SK-N-SH treated with all-trans-retinoic acid at 6 μM for 48 hours (cell line): ENCODE measurements at regions not wholly inside any gene's neighbourhood (a gene's known extent, or its start where the extent isn't known, plus 50 kb on each side); places are given as distances from the start of the nearest gene placed in this dataset.
"Not testable (repeated sequence)": the region's sequence is repeated elsewhere in the genome, so short reads cannot be mapped to it uniquely, and the experiment has no call there.

Source experiments
- ATAC-seq: fragments of 200-7000 bp; cut with Tn5 transposase; 3 replicates; pipeline ENCODE4 v1.9.1; 2020; ENCODE audit warnings: mild to moderate bottlenecking, moderate library complexity
- ARNTL ChIP-seq: fragments of 450-650 bp; formaldehyde crosslinking; IDR thresholded peaks from 2 replicates; pipeline ENCODE4 v1.5.0; 2020; ENCODE audit warnings: low read depth, mild to moderate bottlenecking, moderate library complexity, borderline replicate concordance
- BACH2 ChIP-seq: fragments of 250-450 bp; sonication (Bioruptor Pico); IDR thresholded peaks from 2 replicates; pipeline ENCODE4 v1.9.0; 2021; ENCODE audit warnings: mild to moderate bottlenecking, borderline replicate concordance
- CREB5 ChIP-seq: fragments of 250-450 bp; sonication (Bioruptor Pico); IDR thresholded peaks from 2 replicates; pipeline ENCODE4 v1.5.1; 2020; ENCODE audit warnings: low read depth, mild to moderate bottlenecking, moderate library complexity
- CSDC2 ChIP-seq: fragments of 250-450 bp; sonication (Bioruptor Pico); IDR thresholded peaks from 2 replicates; pipeline ENCODE4 v1.5.0; 2020; ENCODE audit warnings: mild to moderate bottlenecking, moderate library complexity
- CSRNP3 ChIP-seq: fragments of 250-450 bp; sonication (Bioruptor Pico); IDR thresholded peaks from 2 replicates; pipeline ENCODE4 v1.5.1; 2021; ENCODE audit warnings: mild to moderate bottlenecking, moderate library complexity
- ESRRG ChIP-seq: fragments of 250-450 bp; sonication (Bioruptor Pico); IDR thresholded peaks from 2 replicates; pipeline ENCODE4 v1.6.1; 2021; ENCODE audit warnings: mild to moderate bottlenecking
- GLIS3 ChIP-seq: fragments of 250-450 bp; sonication (Bioruptor Pico); IDR thresholded peaks from 2 replicates; pipeline ENCODE4 v1.5.0; 2020; ENCODE audit warnings: mild to moderate bottlenecking, moderate library complexity
- ISL1 ChIP-seq: fragments of 250-450 bp; sonication (Bioruptor Pico); IDR thresholded peaks from 2 replicates; pipeline ENCODE4 v2.1.2; 2022; ENCODE audit warnings: mild to moderate bottlenecking, moderate library complexity
- PATZ1 ChIP-seq: fragments of 250-450 bp; sonication (Bioruptor Pico); IDR thresholded peaks from 2 replicates; pipeline ENCODE4 v1.8.0; 2020; ENCODE audit warnings: mild to moderate bottlenecking, moderate library complexity, borderline replicate concordance
- POU6F1 ChIP-seq: fragments of 250-450 bp; sonication (Bioruptor Pico); IDR thresholded peaks from 2 replicates; pipeline ENCODE4 v1.8.0; 2021; ENCODE audit warnings: low read depth, mild to moderate bottlenecking, moderate library complexity, borderline replicate concordance
- SNAI2 ChIP-seq: fragments of 250-450 bp; sonication (Bioruptor Pico); IDR thresholded peaks from 2 replicates; pipeline ENCODE4 v1.5.0; 2020; ENCODE audit warnings: mild to moderate bottlenecking, moderate library complexity
- TCF4 ChIP-seq: fragments of 250-450 bp; sonication (Bioruptor Pico); IDR thresholded peaks from 2 replicates; pipeline ENCODE4 v1.8.0; 2021; ENCODE audit warnings: mild to moderate bottlenecking, moderate library complexity, borderline replicate concordance
- TOX ChIP-seq: fragments of 250-450 bp; sonication (Bioruptor Pico); IDR thresholded peaks from 2 replicates; pipeline ENCODE4 v1.8.0; 2021; ENCODE audit warnings: mild to moderate bottlenecking, moderate library complexity, borderline replicate concordance
- ZC3H10 ChIP-seq: fragments of 250-450 bp; sonication (Bioruptor Pico); IDR thresholded peaks from 2 replicates; pipeline ENCODE4 v1.5.1; 2021; ENCODE audit warnings: mild to moderate bottlenecking, moderate library complexity
- ZFP30 ChIP-seq: fragments of 450-650 bp; formaldehyde crosslinking; IDR thresholded peaks from 2 replicates; pipeline ENCODE4 v1.5.0; 2022; ENCODE audit warnings: mild to moderate bottlenecking, moderate library complexity
- ZNF565 ChIP-seq: fragments of 450-650 bp; formaldehyde crosslinking; conservative IDR thresholded peaks from 2 replicates; pipeline ENCODE4 v1.5.0; 2020; ENCODE audit warnings: low read depth, mild to moderate bottlenecking, moderate library complexity
- ZNF70 ChIP-seq: fragments of 450-650 bp; formaldehyde crosslinking; IDR thresholded peaks from 2 replicates; pipeline ENCODE4 v1.5.0; 2020; ENCODE audit warnings: mild to moderate bottlenecking, moderate library complexity
- ZNF8 ChIP-seq: fragments of 450-650 bp; formaldehyde crosslinking; IDR thresholded peaks from 2 replicates; pipeline ENCODE4 v1.5.0; 2020; ENCODE audit warnings: mild to moderate bottlenecking, moderate library complexity

GRCh38 chr1:232737917-232738316, 67.3 kb upstream of the MAP10 start:
- ATAC-seq, result no peak
- no peak for TF ChIP-seq ZNF565 (CRISPR knock-in tag)
- TF ChIP-seq TOX (CRISPR knock-in tag), result no peak
- TF ChIP-seq ARNTL (CRISPR knock-in tag), result no peak
- no peak for TF ChIP-seq BACH2 (CRISPR knock-in tag)
- no peak for TF ChIP-seq PATZ1
- no peak for TF ChIP-seq ZC3H10 (CRISPR knock-in tag)
- no peak for TF ChIP-seq ZFP30 (CRISPR knock-in tag)
- no peak for TF ChIP-seq CREB5
- TF ChIP-seq CSDC2 (CRISPR knock-in tag), result no peak
- no peak for TF ChIP-seq GLIS3

GRCh38 chr1:232743999-232744398, 61.2 kb upstream of the MAP10 start:
- no peak for TF ChIP-seq TCF4 (CRISPR knock-in tag)
- TF ChIP-seq ARNTL (CRISPR knock-in tag), result no peak
- no peak for TF ChIP-seq PATZ1
- ATAC-seq, result no peak

GRCh38 chr1:232744847-232745246, 60.4 kb upstream of the MAP10 start:
- TF ChIP-seq ARNTL (CRISPR knock-in tag) (no peak), ZC3H10 (CRISPR knock-in tag) (no peak), ZFP30 (CRISPR knock-in tag) (no peak), POU6F1 (no peak), TCF4 (CRISPR knock-in tag) (no peak), CSRNP3 (CRISPR knock-in tag) (no peak), ZNF8 (CRISPR knock-in tag) (no peak), CREB5 (no peak), TOX (CRISPR knock-in tag) (no peak), SNAI2 (CRISPR knock-in tag) (no peak), ISL1 (CRISPR knock-in tag) (no peak), CSDC2 (CRISPR knock-in tag) (no peak), PATZ1 (no peak), ESRRG (CRISPR knock-in tag) (no peak), ZNF70 (CRISPR knock-in tag) (no peak)
- ATAC-seq, result no peak

- ATAC-seq, result not testable (repeated sequence)
Observed at GRCh38 chr1:232745698-232746097, 59.5 kb upstream of the MAP10 start.
